ENCODE measurements at regions not wholly inside any gene's neighbourhood (a gene's known extent, or its start where the extent isn't known, plus 50 kb on each side); places are given as distances from the start of the nearest gene placed in this dataset.

- TF ChIP-seq ZNF253 (CRISPR knock-in tag; IDR thresholded peaks at IDR 0.05; ENCODE audit: borderline replicate concordance) (no peak), ZNF142 (CRISPR knock-in tag; IDR thresholded peaks at IDR 0.05) (no peak), ATF2 (CRISPR knock-in tag; IDR thresholded peaks at IDR 0.05) (no peak), PREB (CRISPR knock-in tag; IDR thresholded peaks at IDR 0.05) (no peak)
- TF ChIP-seq, protein P1, sequence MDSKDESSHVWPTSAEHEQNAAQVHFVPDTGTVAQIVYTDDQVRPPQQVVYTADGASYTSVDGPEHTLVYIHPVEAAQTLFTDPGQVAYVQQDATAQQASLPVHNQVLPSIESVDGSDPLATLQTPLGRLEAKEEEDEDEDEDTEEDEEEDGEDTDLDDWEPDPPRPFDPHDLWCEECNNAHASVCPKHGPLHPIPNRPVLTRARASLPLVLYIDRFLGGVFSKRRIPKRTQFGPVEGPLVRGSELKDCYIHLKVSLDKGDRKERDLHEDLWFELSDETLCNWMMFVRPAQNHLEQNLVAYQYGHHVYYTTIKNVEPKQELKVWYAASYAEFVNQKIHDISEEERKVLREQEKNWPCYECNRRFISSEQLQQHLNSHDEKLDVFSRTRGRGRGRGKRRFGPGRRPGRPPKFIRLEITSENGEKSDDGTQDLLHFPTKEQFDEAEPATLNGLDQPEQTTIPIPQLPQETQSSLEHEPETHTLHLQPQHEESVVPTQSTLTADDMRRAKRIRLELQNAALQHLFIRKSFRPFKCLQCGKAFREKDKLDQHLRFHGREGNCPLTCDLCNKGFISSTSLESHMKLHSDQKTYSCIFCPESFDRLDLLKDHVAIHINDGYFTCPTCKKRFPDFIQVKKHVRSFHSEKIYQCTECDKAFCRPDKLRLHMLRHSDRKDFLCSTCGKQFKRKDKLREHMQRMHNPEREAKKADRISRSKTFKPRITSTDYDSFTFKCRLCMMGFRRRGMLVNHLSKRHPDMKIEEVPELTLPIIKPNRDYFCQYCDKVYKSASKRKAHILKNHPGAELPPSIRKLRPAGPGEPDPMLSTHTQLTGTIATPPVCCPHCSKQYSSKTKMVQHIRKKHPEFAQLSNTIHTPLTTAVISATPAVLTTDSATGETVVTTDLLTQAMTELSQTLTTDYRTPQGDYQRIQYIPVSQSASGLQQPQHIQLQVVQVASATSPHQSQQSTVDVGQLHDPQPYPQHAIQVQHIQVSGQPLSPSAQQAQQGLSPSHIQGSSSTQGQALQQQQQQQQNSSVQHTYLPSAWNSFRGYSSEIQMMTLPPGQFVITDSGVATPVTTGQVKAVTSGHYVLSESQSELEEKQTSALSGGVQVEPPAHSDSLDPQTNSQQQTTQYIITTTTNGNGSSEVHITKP (CRISPR knock-in tag; IDR thresholded peaks at IDR 0.05; ENCODE audit: low read depth): no peak
- TF ChIP-seq, protein P2, sequence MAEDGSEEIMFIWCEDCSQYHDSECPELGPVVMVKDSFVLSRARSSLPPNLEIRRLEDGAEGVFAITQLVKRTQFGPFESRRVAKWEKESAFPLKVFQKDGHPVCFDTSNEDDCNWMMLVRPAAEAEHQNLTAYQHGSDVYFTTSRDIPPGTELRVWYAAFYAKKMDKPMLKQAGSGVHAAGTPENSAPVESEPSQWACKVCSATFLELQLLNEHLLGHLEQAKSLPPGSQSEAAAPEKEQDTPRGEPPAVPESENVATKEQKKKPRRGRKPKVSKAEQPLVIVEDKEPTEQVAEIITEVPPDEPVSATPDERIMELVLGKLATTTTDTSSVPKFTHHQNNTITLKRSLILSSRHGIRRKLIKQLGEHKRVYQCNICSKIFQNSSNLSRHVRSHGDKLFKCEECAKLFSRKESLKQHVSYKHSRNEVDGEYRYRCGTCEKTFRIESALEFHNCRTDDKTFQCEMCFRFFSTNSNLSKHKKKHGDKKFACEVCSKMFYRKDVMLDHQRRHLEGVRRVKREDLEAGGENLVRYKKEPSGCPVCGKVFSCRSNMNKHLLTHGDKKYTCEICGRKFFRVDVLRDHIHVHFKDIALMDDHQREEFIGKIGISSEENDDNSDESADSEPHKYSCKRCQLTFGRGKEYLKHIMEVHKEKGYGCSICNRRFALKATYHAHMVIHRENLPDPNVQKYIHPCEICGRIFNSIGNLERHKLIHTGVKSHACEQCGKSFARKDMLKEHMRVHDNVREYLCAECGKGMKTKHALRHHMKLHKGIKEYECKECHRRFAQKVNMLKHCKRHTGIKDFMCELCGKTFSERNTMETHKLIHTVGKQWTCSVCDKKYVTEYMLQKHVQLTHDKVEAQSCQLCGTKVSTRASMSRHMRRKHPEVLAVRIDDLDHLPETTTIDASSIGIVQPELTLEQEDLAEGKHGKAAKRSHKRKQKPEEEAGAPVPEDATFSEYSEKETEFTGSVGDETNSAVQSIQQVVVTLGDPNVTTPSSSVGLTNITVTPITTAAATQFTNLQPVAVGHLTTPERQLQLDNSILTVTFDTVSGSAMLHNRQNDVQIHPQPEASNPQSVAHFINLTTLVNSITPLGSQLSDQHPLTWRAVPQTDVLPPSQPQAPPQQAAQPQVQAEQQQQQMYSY (CRISPR knock-in tag; IDR thresholded peaks at IDR 0.05): no peak
- TF ChIP-seq, protein P3, sequence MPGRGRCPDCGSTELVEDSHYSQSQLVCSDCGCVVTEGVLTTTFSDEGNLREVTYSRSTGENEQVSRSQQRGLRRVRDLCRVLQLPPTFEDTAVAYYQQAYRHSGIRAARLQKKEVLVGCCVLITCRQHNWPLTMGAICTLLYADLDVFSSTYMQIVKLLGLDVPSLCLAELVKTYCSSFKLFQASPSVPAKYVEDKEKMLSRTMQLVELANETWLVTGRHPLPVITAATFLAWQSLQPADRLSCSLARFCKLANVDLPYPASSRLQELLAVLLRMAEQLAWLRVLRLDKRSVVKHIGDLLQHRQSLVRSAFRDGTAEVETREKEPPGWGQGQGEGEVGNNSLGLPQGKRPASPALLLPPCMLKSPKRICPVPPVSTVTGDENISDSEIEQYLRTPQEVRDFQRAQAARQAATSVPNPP (CRISPR knock-in tag; IDR thresholded peaks at IDR 0.05): no peak
These were observed 64.5 kb downstream of the C9orf152 start (continued) for GRCh38 chr9:110143485-110143884.
